Ovary (tissue), 3 donors: ENCODE measurements at regions not wholly inside any gene's neighbourhood (a gene's known extent, or its start where the extent isn't known, plus 50 kb on each side); places are given as distances from the start of the nearest gene placed in this dataset.

Experiments
- CTCF ChIP-seq, 3 donors: fragments of 450-650 bp in 2 of 3; fragments of 200-600 bp in 1 of 3; IDR thresholded peaks; one replicate each; pipeline versions ENCODE4 v1.5.1 to v1.8.0; 2016 to 2022; ENCODE audit warnings: antibody characterized with exemption in 3 of 3, mild to moderate bottlenecking in 1 of 3
- EP300 ChIP-seq: sonication (generic); formaldehyde crosslinking; IDR thresholded peaks from one replicate; pipeline ENCODE4 v1.6.1; 2017; ENCODE audit warnings: antibody characterized with exemption
- donor health status: DM: no; HTN: no; CAD: no.

- TF ChIP-seq CTCF (IDR thresholded peaks at IDR 0.05), result no peak
- no peak for TF ChIP-seq EP300
Observed at GRCh38 chr18:23330423-23330822, 122.7 kb upstream of the RIOK3 start.
